HepG2 (cell line): ENCODE measurements at regions not wholly inside any gene's neighbourhood (a gene's known extent, or its start where the extent isn't known, plus 50 kb on each side); places are given as distances from the start of the nearest gene placed in this dataset.
A peak's percentile ranks its signal among the peaks of the same experiment; 100 is the strongest.

Experiments used
- ATAC-seq: fragments of 200-7000 bp; cut with Tn5 transposase; 3 replicates; pipeline ENCODE4 v1.9.1; 2020; ENCODE audit warnings: mild to moderate bottlenecking, moderate library complexity
- BruUV-seq: library from RNA; stranded (reverse); fragments of 400-500 nt; replicated peaks from 2 replicates; lab custom pipeline; 2021; lab: Mats Ljungman, UMichigan
- CTCF ChIA-PET: fragments of 300-600 bp; formaldehyde crosslinking; extraction: SDS; loops from one replicate; lab custom pipeline; 2021; ENCODE audit warnings: low total read pairs, inconsistent platforms, low intra/inter-chr PET ratio; lab: Yijun Ruan, JAX
- POLR2A ChIA-PET: fragments of 350-600 bp; sonication (Branson Sonifier 250); formaldehyde crosslinking; loops from one replicate; lab custom pipeline; 2020; ENCODE audit warnings: antibody characterized with exemption, inconsistent platforms; lab: Yijun Ruan, JAX
- DNase-seq: peaks from one replicate; pipeline ENCODE4 v3.0.0-alpha.2; 2015; ENCODE audit warnings: low spot score
- FAIRE-seq: peaks from 3 replicates; lab custom pipeline; 2011; peaks lifted over from hg19 to GRCh38; lab: Jason Lieb, UNC
- H2AFZ ChIP-seq: one replicate; pipeline ENCODE4 v1.6.1; 2011; ENCODE audit warnings: low read length, inconsistent platforms
- H3K27ac ChIP-seq: fragments of 300-600 bp; 3 replicates; pipeline ENCODE4 v1.8.0; 2011; ENCODE audit warnings: mixed run types, mild to moderate bottlenecking, mixed read lengths, low read length, inconsistent platforms; ENCODE audit not compliant: insufficient read depth; ENCODE audit errors: extremely low read length
- H3K27me3 ChIP-seq, 2 experiments: fragments of 200-600 bp in 1 of 2; 2 replicates in 1 of 2; 3 replicates in 1 of 2; pipeline versions ENCODE4 v1.6.0 to v1.8.0; 2011; ENCODE audit warnings: low read length in 2 of 2, mild to moderate bottlenecking in 2 of 2, moderate library complexity in 2 of 2, inconsistent platforms in 1 of 2; ENCODE audit not compliant: insufficient read depth in 2 of 2, control insufficient read depth in 1 of 2
- H3K36me3 ChIP-seq, 2 experiments: fragments of 200-600 bp in 1 of 2; replicated peaks in 1 of 2; 2 replicates in 1 of 2; 3 replicates in 1 of 2; pipeline versions ENCODE4 v1.5.1 to v1.8.0; 2011; ENCODE audit warnings: low read length in 2 of 2, inconsistent platforms in 1 of 2; ENCODE audit not compliant: insufficient read depth in 2 of 2, control insufficient read depth in 1 of 2
- H3K4me1 ChIP-seq: 2 replicates; pipeline ENCODE4 v1.5.1; 2012; ENCODE audit warnings: low read length, inconsistent platforms; ENCODE audit not compliant: insufficient read depth
- H3K4me2 ChIP-seq: 2 replicates; pipeline ENCODE4 v1.6.0; 2011; ENCODE audit warnings: low read depth, low read length, inconsistent platforms
- H3K4me3 ChIP-seq, 3 experiments: fragments of 200-600 bp in 1 of 3; sonication (generic), shearing (Covaris generic) in 1 of 3; replicated peaks in 1 of 3; 2 replicates each; pipeline ENCODE4 v1.5.1; 2011 to 2016; ENCODE audit warnings: low read length in 3 of 3, inconsistent platforms in 2 of 3, low read depth in 2 of 3, mild to moderate bottlenecking in 2 of 3, control low read depth in 1 of 3, mixed read lengths in 1 of 3; ENCODE audit not compliant: insufficient read depth in 1 of 3
- H3K79me2 ChIP-seq: one replicate; pipeline ENCODE4 v1.6.1; 2011; ENCODE audit warnings: low read length, inconsistent platforms; ENCODE audit not compliant: insufficient read depth
- H3K9ac ChIP-seq: 2 replicates; pipeline ENCODE4 v1.6.0; 2011; ENCODE audit warnings: mild to moderate bottlenecking, low read depth, low read length, inconsistent platforms; ENCODE audit not compliant: insufficient read depth
- H3K9me3 ChIP-seq: 2 replicates; pipeline ENCODE4 v1.5.1; 2012; ENCODE audit warnings: mild to moderate bottlenecking, low read length
- H4K20me1 ChIP-seq: 2 replicates; pipeline ENCODE4 v1.6.0; 2011; ENCODE audit warnings: inconsistent platforms, mild to moderate bottlenecking, low read length, moderate library complexity; ENCODE audit not compliant: insufficient read depth
- ASH2L ChIP-seq: fragments of 300-600, 200-600 bp; sonication (generic); IDR thresholded peaks from 2 replicates; pipeline ENCODE4 v1.7.0; 2017; ENCODE audit warnings: low read depth, mild to moderate bottlenecking, moderate library complexity, mixed read lengths, low read length; ENCODE audit not compliant: insufficient read length
- CC2D1A ChIP-seq: sonication (generic); formaldehyde crosslinking; IDR thresholded peaks from 2 replicates; pipeline ENCODE4 v1.8.1; 2023; ENCODE audit warnings: mild to moderate bottlenecking, missing genetic modification reagents
- CREM ChIP-seq, 2 experiments: sonication (generic) in 1 of 2; formaldehyde crosslinking in 1 of 2; IDR thresholded peaks; 2 replicates each; pipeline versions ENCODE4 v1.4.0 to v1.6.1; 2016 to 2020; ENCODE audit warnings: antibody characterized with exemption in 1 of 2, mild to moderate bottlenecking in 1 of 2, missing genetic modification reagents in 1 of 2
- ETV5 ChIP-seq: IDR thresholded peaks from 2 replicates; pipeline ENCODE4 v1.6.1; 2018; ENCODE audit warnings: missing biosample characterization, missing genetic modification reagents, inconsistent platforms, borderline replicate concordance
- FOSL2 ChIP-seq: sonication (generic); formaldehyde crosslinking; IDR thresholded peaks from 2 replicates; pipeline ENCODE4 v1.4.0; 2020; ENCODE audit warnings: missing genetic modification reagents
- FOXA1 ChIP-seq, 2 experiments: fragments of 450-650 bp in 1 of 2; sonication (generic) in 1 of 2; formaldehyde crosslinking in 1 of 2; IDR thresholded peaks; 2 replicates each; pipeline versions ENCODE4 v1.4.0 to v1.6.1; 2016 to 2020; ENCODE audit warnings: missing genetic modification reagents in 1 of 2
- FOXK1 ChIP-seq: sonication (generic); formaldehyde crosslinking; IDR thresholded peaks from 2 replicates; pipeline ENCODE4 v1.4.0; 2020; ENCODE audit warnings: low read depth, missing genetic modification reagents, borderline replicate concordance
- HDAC1 ChIP-seq: sonication (generic); formaldehyde crosslinking; IDR thresholded peaks from 2 replicates; pipeline ENCODE4 v1.5.1; 2020; ENCODE audit warnings: mild to moderate bottlenecking, missing genetic modification reagents
- HNRNPK ChIP-seq: fragments of 200-400 bp; formaldehyde crosslinking; IDR thresholded peaks from 2 replicates; pipeline ENCODE4 v1.6.1; 2018; ENCODE audit warnings: low read length, low read depth, moderate library complexity, mild to moderate bottlenecking; ENCODE audit not compliant: poor library complexity, severe bottlenecking
- MBD4 ChIP-seq: IDR thresholded peaks from 2 replicates; pipeline ENCODE4 v1.6.1; 2012; ENCODE audit warnings: low read length, inconsistent platforms, borderline replicate concordance
- PHF5A ChIP-seq: IDR thresholded peaks from one replicate; pipeline ENCODE4 v1.6.1; 2018; ENCODE audit warnings: low read depth, missing genetic modification reagents; ENCODE audit not compliant: unreplicated experiment
- RORA ChIP-seq: sonication (generic); formaldehyde crosslinking; IDR thresholded peaks from 2 replicates; pipeline ENCODE4 v1.5.0; 2020; ENCODE audit warnings: mild to moderate bottlenecking, missing genetic modification reagents, moderate library complexity
- SP5 ChIP-seq: IDR thresholded peaks from 2 replicates; pipeline ENCODE4 v1.6.1; 2016; ENCODE audit warnings: low read depth, borderline replicate concordance
- SRSF9 ChIP-seq: fragments of 200-400 bp; formaldehyde crosslinking; IDR thresholded peaks from 2 replicates; pipeline ENCODE4 v1.6.1; 2018; ENCODE audit warnings: borderline replicate concordance, mild to moderate bottlenecking, low read depth, low read length; ENCODE audit not compliant: insufficient read depth, poor library complexity, severe bottlenecking
- ZBTB25 ChIP-seq: IDR thresholded peaks from 2 replicates; pipeline ENCODE4 v1.6.1; 2018; ENCODE audit warnings: missing genetic modification reagents
- ZNF333 ChIP-seq: sonication (generic); formaldehyde crosslinking; IDR thresholded peaks from 2 replicates; pipeline ENCODE4 v1.4.0; 2020; ENCODE audit warnings: mild to moderate bottlenecking, missing genetic modification reagents, borderline replicate concordance
- ZNF614 ChIP-seq: IDR thresholded peaks from 2 replicates; pipeline ENCODE4 v1.6.1; 2018; ENCODE audit warnings: missing biosample characterization, missing genetic modification reagents, inconsistent platforms, borderline replicate concordance
- ZNF644 ChIP-seq: IDR thresholded peaks from 2 replicates; pipeline ENCODE4 v1.6.1; 2016; ENCODE audit warnings: low read depth
- ZNF746 ChIP-seq: sonication (generic); formaldehyde crosslinking; IDR thresholded peaks from 2 replicates; pipeline ENCODE4 v1.8.0; 2022; ENCODE audit warnings: mild to moderate bottlenecking, missing genetic modification reagents
- ZNF766 ChIP-seq: sonication (generic); formaldehyde crosslinking; IDR thresholded peaks from 2 replicates; pipeline ENCODE4 v1.5.0; 2020; ENCODE audit warnings: missing genetic modification reagents, borderline replicate concordance
- ZSCAN5A ChIP-seq: sonication (generic); formaldehyde crosslinking; IDR thresholded peaks from 2 replicates; pipeline ENCODE4 v1.8.0; 2022; ENCODE audit warnings: mild to moderate bottlenecking, missing genetic modification reagents, borderline replicate concordance
- WGBS: methylation state at CpG from one replicate; pipeline ENCODE4 v1.1.6; 2017; ENCODE audit warnings: low lambda C conversion rate; 5-methylcytosine and 5-hydroxymethylcytosine counted together
- in situ Hi-C: cut with HindIII; loops from 2 replicates; pipeline ENCODE4 v1.10.0; 2017; ENCODE audit warnings: low pct_unique_long_range_greater_than_20kb; ENCODE audit not compliant: extremely low pct_ligation_motif_present
- intact Hi-C: fragments of 100-400 bp; cut with micrococcal nuclease; formaldehyde crosslinking; loops from one replicate; pipeline ENCODE4 v1.10.0; 2022; ENCODE audit not compliant: unreplicated experiment

- TF ChIP-seq ZSCAN5A (no peak), ZNF333 (CRISPR knock-in tag) (no peak), ZNF746 (CRISPR knock-in tag) (no peak), CC2D1A (CRISPR knock-in tag) (no peak), FOXK1 (CRISPR knock-in tag) (no peak), SP5 (CRISPR knock-in tag) (no peak), HDAC1 (CRISPR knock-in tag) (no peak)
Measured at GRCh38 chr2:172244419-172245130, 141.9 kb upstream of the DLX2 start (continued).

DNA sequence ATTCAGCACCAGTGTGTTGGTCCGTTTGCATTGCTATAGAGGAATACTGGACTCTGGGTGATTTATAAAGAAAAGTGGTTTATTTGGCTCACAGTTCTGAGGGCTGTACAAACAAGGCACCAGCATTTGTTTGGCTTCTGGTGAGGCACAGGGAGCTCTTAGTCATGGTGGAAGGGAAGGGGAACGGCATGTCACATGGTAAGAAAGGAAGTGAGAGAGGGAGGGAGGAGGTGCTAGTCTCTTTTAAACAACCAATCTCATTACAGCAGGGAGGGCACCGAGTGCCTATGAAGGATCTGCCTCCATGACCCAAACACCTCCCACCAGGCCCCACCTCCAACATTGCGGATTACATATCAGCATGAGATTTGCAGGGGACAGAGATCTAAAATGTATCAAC lies 143.9 kb upstream of the DLX2 start:
- CTCF ChIA-PET = no interaction called here
- H3K36me3 ChIP-seq = no peaks in the 10 kb centered on the region
- H3K9ac ChIP-seq = no peak overlapping the region
- peaks cover 26% of the 10 kb centered on the region for H3K4me1 ChIP-seq
- H2AFZ ChIP-seq = no peak overlapping the region
- H3K4me2 ChIP-seq = peak overlapping the region; percentile 25; the same call in 1 of the 2 replicates
- intact Hi-C loops = no loop called here
- H3K79me2 ChIP-seq = no peaks in the 10 kb centered on the region
- H3K27ac ChIP-seq = no peak overlapping the region
- no TSS peak for BruUV-seq
- ATAC-seq = peak; percentile 56
- no peak overlapping the region for H3K4me3 ChIP-seq
- H3K27me3 ChIP-seq = peaks cover 0 to 12% of the 10 kb centered on the region in 2 experiments; a peak in 2 of 5 replicates
- in situ Hi-C loops = no loop called here
- no peaks in the 10 kb centered on the region for H3K9me3 ChIP-seq
- POLR2A ChIA-PET = interaction anchor here (0.8 kb wide), 1 partner anchor 181 kb away, joined by 3 read pairs; the partner anchor contains the start of gene ITGA6
- DNase-seq = peak; percentile 49
- FAIRE-seq = no peak
- H4K20me1 ChIP-seq = no peaks in the 10 kb centered on the region
- 14% methylated on average over 4 of the region's 4 CpGs for WGBS
- no peak for TF ChIP-seq PHF5A
- TF ChIP-seq ASH2L = no peak
- no peak for TF ChIP-seq HNRNPK
- 0 out of 2 replicates have a peak, but pooled peaks have one; percentile 60 for TF ChIP-seq ZNF766 (CRISPR knock-in tag)
- TF ChIP-seq ETV5 = no peak
- peak; percentile 86 for TF ChIP-seq ZNF644 (CRISPR knock-in tag)
- no peak for TF ChIP-seq ZBTB25 (CRISPR knock-in tag)
- peak; percentile 59 for TF ChIP-seq FOSL2 (CRISPR knock-in tag)
- no peak for TF ChIP-seq CREM (IDR thresholded peaks at IDR 0.05)
- TF ChIP-seq CREM (CRISPR knock-in tag; IDR thresholded peaks at IDR 0.05) = no peak
- TF ChIP-seq FOXA1 (IDR thresholded peaks at IDR 0.05) = no peak
- TF ChIP-seq FOXA1 (CRISPR knock-in tag; IDR thresholded peaks at IDR 0.05) = 0 out of 2 replicates have a peak, but pooled peaks have one; percentile 10
- no peak for TF ChIP-seq RORA (CRISPR knock-in tag)
- TF ChIP-seq MBD4 = no peak
- no peak for TF ChIP-seq ZNF614 (CRISPR knock-in tag)
- TF ChIP-seq SRSF9 = no peak
